Kidney (tissue), 13 donors: ENCODE measurements at regions not wholly inside any gene's neighbourhood (a gene's known extent, or its start where the extent isn't known, plus 50 kb on each side); places are given as distances from the start of the nearest gene placed in this dataset.
A peak's percentile ranks its signal among the peaks of the same experiment; 100 is the strongest.

Experiments used
- DNase-seq, 5 donors: peaks; one replicate each; pipeline ENCODE4 v3.0.0-alpha.2; 2013 to 2020
- FAIRE-seq: peaks from 2 replicates; lab custom pipeline; 2012; peaks lifted over from hg19 to GRCh38; lab: Jason Lieb, UNC
- H3K27ac ChIP-seq, 2 donors: one replicate each; pipeline ENCODE4 v1.7.0; 2013; ENCODE audit warnings: low read depth in 2 of 2, low read length in 2 of 2, inconsistent platforms in 1 of 2
- H3K27me3 ChIP-seq: one replicate; pipeline ENCODE4 v1.7.1; 2013; ENCODE audit warnings: low read length, inconsistent platforms; ENCODE audit not compliant: control insufficient read depth, insufficient read depth
- H3K36me3 ChIP-seq, 3 donors: one replicate each; pipeline versions ENCODE4 v1.7.0 to v1.7.1; 2013; ENCODE audit warnings: low read length in 3 of 3, control low read depth in 1 of 3, inconsistent platforms in 1 of 3; ENCODE audit not compliant: insufficient read depth in 3 of 3, control insufficient read depth in 2 of 3
- H3K4me1 ChIP-seq, 3 donors: one replicate each; pipeline versions ENCODE4 v1.7.0 to v1.7.1; 2013; ENCODE audit warnings: low read length in 3 of 3, inconsistent platforms in 1 of 3, low read depth in 1 of 3; ENCODE audit not compliant: control insufficient read depth in 2 of 3, insufficient read depth in 2 of 3
- H3K4me3 ChIP-seq, 3 donors: one replicate each; pipeline versions ENCODE4 v1.7.0 to v1.8.1; 2013; ENCODE audit warnings: low read length in 3 of 3, control low read depth in 1 of 3, inconsistent platforms in 1 of 3
- H3K9ac ChIP-seq, 3 donors: one replicate each; pipeline versions ENCODE4 v1.7.0 to v1.7.1; 2013; ENCODE audit warnings: low read length in 3 of 3, control low read depth in 1 of 3, inconsistent platforms in 1 of 3
- H3K9me3 ChIP-seq, 3 donors: one replicate each; pipeline versions ENCODE4 v1.7.0 to v1.7.1; 2013; ENCODE audit warnings: low read length in 3 of 3, control low read depth in 1 of 3, inconsistent platforms in 1 of 3; ENCODE audit not compliant: control insufficient read depth in 2 of 3, insufficient read depth in 1 of 3
- intact Hi-C: fragments of 100-400 bp; cut with DNase I; formaldehyde crosslinking; loops from one replicate; pipeline ENCODE4 v1.11.1; 2022
- TF ChIP-seq, protein P1 (sequence below): IDR thresholded peaks from 3 replicates; pipeline ENCODE4 v1.5.1; 2012; ENCODE audit warnings: mild to moderate bottlenecking, moderate library complexity, borderline replicate concordance; ENCODE audit not compliant: insufficient read depth; ENCODE audit errors: extremely low read depth
- donor health status: control.
- donor health status: control.
- donor health status: control.
- donor health status: control.
- donor health status: control.
- donor health status: DM: yes; HTN: yes; CAD: no.
- donor health status: Normal renal cell carcinoma (clear cell type).

DNA sequence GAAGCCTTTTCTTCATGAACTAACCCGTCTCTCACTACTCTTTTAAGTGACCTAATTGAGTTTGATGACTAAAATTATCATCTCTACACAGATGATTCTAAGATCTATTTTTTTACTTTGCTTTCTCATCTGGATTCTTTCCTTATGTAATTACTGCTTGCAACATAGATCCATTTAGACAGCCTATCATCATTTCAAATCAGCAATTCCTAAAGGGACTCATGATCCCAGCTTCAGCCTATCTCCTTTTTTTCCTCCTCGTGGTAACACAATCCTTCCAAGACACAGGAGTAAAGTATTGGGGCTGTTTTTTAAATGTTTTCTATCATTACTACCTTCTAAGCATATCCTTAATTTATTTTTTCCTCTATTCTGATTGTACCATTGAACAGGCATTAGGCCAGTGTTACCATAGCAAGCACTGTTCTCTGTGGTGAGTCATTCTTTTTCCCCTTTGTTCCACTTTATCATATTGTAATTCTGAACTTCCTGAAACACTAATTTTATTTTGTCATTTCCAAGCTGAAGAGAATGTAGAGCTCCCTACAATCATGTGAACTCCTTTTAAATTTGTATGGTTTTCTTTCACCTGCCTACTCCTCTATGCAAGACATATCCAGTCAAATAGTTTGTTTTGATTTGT lies 190.4 kb upstream of the FAR2 start:
- intact Hi-C loops, result no loop called here
- no peaks in the 10 kb centered on the region for H3K27me3 ChIP-seq
- DNase-seq (no peak), FAIRE-seq (no peak)
- H3K36me3 ChIP-seq, result no peaks in the 10 kb centered on the region
- TF ChIP-seq, protein P1, sequence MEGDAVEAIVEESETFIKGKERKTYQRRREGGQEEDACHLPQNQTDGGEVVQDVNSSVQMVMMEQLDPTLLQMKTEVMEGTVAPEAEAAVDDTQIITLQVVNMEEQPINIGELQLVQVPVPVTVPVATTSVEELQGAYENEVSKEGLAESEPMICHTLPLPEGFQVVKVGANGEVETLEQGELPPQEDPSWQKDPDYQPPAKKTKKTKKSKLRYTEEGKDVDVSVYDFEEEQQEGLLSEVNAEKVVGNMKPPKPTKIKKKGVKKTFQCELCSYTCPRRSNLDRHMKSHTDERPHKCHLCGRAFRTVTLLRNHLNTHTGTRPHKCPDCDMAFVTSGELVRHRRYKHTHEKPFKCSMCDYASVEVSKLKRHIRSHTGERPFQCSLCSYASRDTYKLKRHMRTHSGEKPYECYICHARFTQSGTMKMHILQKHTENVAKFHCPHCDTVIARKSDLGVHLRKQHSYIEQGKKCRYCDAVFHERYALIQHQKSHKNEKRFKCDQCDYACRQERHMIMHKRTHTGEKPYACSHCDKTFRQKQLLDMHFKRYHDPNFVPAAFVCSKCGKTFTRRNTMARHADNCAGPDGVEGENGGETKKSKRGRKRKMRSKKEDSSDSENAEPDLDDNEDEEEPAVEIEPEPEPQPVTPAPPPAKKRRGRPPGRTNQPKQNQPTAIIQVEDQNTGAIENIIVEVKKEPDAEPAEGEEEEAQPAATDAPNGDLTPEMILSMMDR, result no peak
- no peaks in the 10 kb centered on the region for H3K4me1 ChIP-seq
- no peak overlapping the region for H3K27ac ChIP-seq
- no peaks in the 10 kb centered on the region for H3K9me3 ChIP-seq
- no peak overlapping the region for H3K9ac ChIP-seq
- no peak overlapping the region for H3K4me3 ChIP-seq

DNA sequence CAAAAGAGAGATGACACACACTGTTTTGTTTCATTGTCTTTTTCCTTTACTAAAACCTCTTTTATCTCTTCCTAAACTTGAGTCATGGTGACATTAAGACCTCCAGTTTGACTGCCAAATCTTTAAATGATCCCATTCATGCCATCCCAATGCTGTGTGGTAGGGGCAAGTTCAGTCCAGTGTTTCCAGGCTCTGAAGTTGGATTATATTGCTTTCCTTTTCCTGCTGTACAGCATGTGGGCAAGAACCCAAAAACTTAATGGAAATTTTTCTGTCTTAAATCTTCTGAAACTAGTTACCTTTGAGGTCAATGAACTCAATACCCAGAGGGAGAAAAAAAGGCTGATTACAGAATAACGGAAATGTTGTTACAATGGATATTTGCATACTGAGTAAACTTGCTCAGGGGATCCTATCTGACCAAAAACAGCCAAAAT lies 187.1 kb upstream of the FAR2 start:
- intact Hi-C loops, result no loop called here
- Histone ChIP-seq H3K4me3 (no peak overlapping the region), H3K27ac (no peak overlapping the region), H3K4me1 (no peaks in the 10 kb centered on the region), H3K36me3 (no peaks in the 10 kb centered on the region), H3K27me3 (no peaks in the 10 kb centered on the region), H3K9ac (no peak overlapping the region), H3K9me3 (no peaks in the 10 kb centered on the region)
- peak in 1 of 5 donors; percentile 27 for DNase-seq
- no peak for FAIRE-seq
- TF ChIP-seq, protein P1, result no peak

DNA sequence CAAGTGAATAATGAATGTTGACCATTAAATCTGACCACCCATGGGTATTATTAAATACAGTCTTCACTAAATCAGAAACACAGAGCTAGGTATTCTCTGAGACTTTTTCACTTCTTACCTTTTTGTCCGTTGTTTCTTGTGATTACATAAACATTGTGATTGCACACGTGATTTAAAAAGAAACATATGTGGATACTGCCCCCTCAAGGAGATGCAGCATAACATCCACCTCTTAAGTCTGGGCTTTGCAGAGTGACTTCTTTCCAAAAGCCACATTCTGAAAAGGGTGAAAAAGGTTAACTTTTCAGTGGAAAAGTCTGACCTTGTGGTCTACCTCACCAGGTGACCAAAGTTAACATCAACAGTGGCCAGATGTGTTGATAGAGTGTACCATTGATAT lies 185.5 kb upstream of the FAR2 start:
- intact Hi-C loops, result no loop called here
- TF ChIP-seq, protein P1, result no peak
- Histone ChIP-seq H3K27ac (no peak overlapping the region), H3K9me3 (no peaks in the 10 kb centered on the region), H3K27me3 (no peaks in the 10 kb centered on the region), H3K4me1 (no peaks in the 10 kb centered on the region), H3K4me3 (no peak overlapping the region), H3K36me3 (no peaks in the 10 kb centered on the region), H3K9ac (no peak overlapping the region)
- FAIRE-seq (no peak), DNase-seq (peak in 1 of 5 donors; percentile 27)
